ENCODE measurements at regions not wholly inside any gene's neighbourhood (a gene's known extent, or its start where the extent isn't known, plus 50 kb on each side); places are given as distances from the start of the nearest gene placed in this dataset.

- H3K27me3 Mint-ChIP-seq (ENCODE audit: low read depth), result no peaks in the 10 kb centered on the region
- no peak for DNase-seq (ENCODE audit: low spot score)
- H3K9me3 Mint-ChIP-seq, result no peaks in the 10 kb centered on the region
- CTCF ChIA-PET, result interaction anchor here (0.8 kb wide), 1 partner anchor 51 kb away, joined by 3 read pairs; no protein-coding TSS in a partner anchor
- H3K4me1 Mint-ChIP-seq, result peaks cover 13% of the 10 kb centered on the region
- POLR2A ChIA-PET, result no interaction called here
- no peaks in the 10 kb centered on the region for H3K36me3 Mint-ChIP-seq
- H3K27ac Mint-ChIP-seq, result no peak overlapping the region
- H3K4me3 Mint-ChIP-seq, result no peak overlapping the region
- no peak for ATAC-seq
- TF ChIP-seq, protein P1, sequence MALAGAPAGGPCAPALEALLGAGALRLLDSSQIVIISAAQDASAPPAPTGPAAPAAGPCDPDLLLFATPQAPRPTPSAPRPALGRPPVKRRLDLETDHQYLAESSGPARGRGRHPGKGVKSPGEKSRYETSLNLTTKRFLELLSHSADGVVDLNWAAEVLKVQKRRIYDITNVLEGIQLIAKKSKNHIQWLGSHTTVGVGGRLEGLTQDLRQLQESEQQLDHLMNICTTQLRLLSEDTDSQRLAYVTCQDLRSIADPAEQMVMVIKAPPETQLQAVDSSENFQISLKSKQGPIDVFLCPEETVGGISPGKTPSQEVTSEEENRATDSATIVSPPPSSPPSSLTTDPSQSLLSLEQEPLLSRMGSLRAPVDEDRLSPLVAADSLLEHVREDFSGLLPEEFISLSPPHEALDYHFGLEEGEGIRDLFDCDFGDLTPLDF (CRISPR knock-in tag; IDR thresholded peaks at IDR 0.05), result no peak
- TF ChIP-seq TP53 (CRISPR knock-in tag; IDR thresholded peaks at IDR 0.05) (no peak), ZBTB21 (CRISPR knock-in tag; IDR thresholded peaks at IDR 0.05; ENCODE audit: borderline replicate concordance) (no peak), ESRRA (CRISPR knock-in tag; IDR thresholded peaks at IDR 0.05; ENCODE audit: borderline replicate concordance) (no peak), TCF7 (CRISPR knock-in tag; IDR thresholded peaks at IDR 0.05; ENCODE audit: low read depth) (no peak), ZNF219 (CRISPR knock-in tag; IDR thresholded peaks at IDR 0.05; ENCODE audit: borderline replicate concordance) (no peak), ZNF423 (CRISPR knock-in tag; IDR thresholded peaks at IDR 0.05) (no peak), ZNF425 (CRISPR knock-in tag; conservative IDR thresholded peaks at IDR 0.05) (no peak), OVOL2 (CRISPR knock-in tag; IDR thresholded peaks at IDR 0.05; ENCODE audit: borderline replicate concordance) (no peak)
- TF ChIP-seq, protein P2, sequence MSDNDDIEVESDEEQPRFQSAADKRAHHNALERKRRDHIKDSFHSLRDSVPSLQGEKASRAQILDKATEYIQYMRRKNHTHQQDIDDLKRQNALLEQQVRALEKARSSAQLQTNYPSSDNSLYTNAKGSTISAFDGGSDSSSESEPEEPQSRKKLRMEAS (CRISPR knock-in tag; IDR thresholded peaks at IDR 0.05), result no peak
These were observed 157.4 kb upstream of the C14orf180 start for GRCh38 chr14:104421892-104422828.

GRCh38 chr14:104422837-104423681 lies 156.5 kb upstream of the C14orf180 start:
- Mint-ChIP-seq H3K36me3 (no peaks in the 10 kb centered on the region), H3K27ac (no peak overlapping the region), H3K4me1 (peaks cover 13% of the 10 kb centered on the region), H3K27me3 (ENCODE audit: low read depth) (no peaks in the 10 kb centered on the region), H3K9me3 (no peaks in the 10 kb centered on the region), H3K4me3 (no peak overlapping the region)
- ATAC-seq, result no peak
- ChIA-PET POLR2A (no interaction called here), CTCF (no interaction called here)
- no peak for DNase-seq (ENCODE audit: low spot score)
- no peak for TF ChIP-seq NR1H2 (CRISPR knock-in tag; IDR thresholded peaks at IDR 0.05)
- TF ChIP-seq, protein P3, sequence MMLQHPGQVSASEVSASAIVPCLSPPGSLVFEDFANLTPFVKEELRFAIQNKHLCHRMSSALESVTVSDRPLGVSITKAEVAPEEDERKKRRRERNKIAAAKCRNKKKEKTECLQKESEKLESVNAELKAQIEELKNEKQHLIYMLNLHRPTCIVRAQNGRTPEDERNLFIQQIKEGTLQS (CRISPR knock-in tag; conservative IDR thresholded peaks at IDR 0.05), result no peak
- TF ChIP-seq FOXP1 (CRISPR knock-in tag; IDR thresholded peaks at IDR 0.05; ENCODE audit: borderline replicate concordance), result no peak
- no peak for TF ChIP-seq NFATC4 (CRISPR knock-in tag; IDR thresholded peaks at IDR 0.05)
- no peak for TF ChIP-seq E2F4 (CRISPR knock-in tag; IDR thresholded peaks at IDR 0.05; ENCODE audit: borderline replicate concordance, low read depth)
- TF ChIP-seq, protein P4, sequence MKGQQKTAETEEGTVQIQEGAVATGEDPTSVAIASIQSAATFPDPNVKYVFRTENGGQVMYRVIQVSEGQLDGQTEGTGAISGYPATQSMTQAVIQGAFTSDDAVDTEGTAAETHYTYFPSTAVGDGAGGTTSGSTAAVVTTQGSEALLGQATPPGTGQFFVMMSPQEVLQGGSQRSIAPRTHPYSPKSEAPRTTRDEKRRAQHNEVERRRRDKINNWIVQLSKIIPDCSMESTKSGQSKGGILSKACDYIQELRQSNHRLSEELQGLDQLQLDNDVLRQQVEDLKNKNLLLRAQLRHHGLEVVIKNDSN (CRISPR knock-in tag; IDR thresholded peaks at IDR 0.05), result no peak
- TF ChIP-seq AFF4 (CRISPR knock-in tag; IDR thresholded peaks at IDR 0.05; ENCODE audit: borderline replicate concordance), result no peak
- TF ChIP-seq TEAD1 (CRISPR knock-in tag; IDR thresholded peaks at IDR 0.05), result no peak
- TF ChIP-seq, protein P5, sequence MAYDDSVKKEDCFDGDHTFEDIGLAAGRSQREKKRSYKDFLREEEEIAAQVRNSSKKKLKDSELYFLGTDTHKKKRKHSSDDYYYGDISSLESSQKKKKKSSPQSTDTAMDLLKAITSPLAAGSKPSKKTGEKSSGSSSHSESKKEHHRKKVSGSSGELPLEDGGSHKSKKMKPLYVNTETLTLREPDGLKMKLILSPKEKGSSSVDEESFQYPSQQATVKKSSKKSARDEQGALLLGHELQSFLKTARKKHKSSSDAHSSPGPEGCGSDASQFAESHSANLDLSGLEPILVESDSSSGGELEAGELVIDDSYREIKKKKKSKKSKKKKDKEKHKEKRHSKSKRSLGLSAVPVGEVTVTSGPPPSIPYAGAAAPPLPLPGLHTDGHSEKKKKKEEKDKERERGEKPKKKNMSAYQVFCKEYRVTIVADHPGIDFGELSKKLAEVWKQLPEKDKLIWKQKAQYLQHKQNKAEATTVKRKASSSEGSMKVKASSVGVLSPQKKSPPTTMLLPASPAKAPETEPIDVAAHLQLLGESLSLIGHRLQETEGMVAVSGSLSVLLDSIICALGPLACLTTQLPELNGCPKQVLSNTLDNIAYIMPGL (CRISPR knock-in tag; IDR thresholded peaks at IDR 0.05), result no peak
- no peak for TF ChIP-seq NR3C1 (CRISPR knock-in tag; conservative IDR thresholded peaks at IDR 0.05; ENCODE audit: low read depth)
- no peak for TF ChIP-seq TP53 (CRISPR knock-in tag; IDR thresholded peaks at IDR 0.05)

All from WTC11 (cell line).